Coronary artery (tissue), 2 donors: ENCODE measurements at regions not wholly inside any gene's neighbourhood (a gene's known extent, or its start where the extent isn't known, plus 50 kb on each side); places are given as distances from the start of the nearest gene placed in this dataset.

ENCODE experiments used
- DNase-seq: peaks from one replicate; pipeline ENCODE4 v3.0.0-alpha.2; 2017; ENCODE audit warnings: low spot score
- H3K27ac ChIP-seq, 2 donors: fragments of 200-600 bp; sonication (generic); one replicate each; pipeline ENCODE4 v1.5.1; 2016 to 2019
- H3K4me3 ChIP-seq: fragments of 200-600 bp; sonication (generic); 2 replicates; pipeline ENCODE4 v1.5.1; 2016; ENCODE audit warnings: mild to moderate bottlenecking, moderate library complexity
- TF ChIP-seq, protein P1 (sequence below): fragments of 200-600 bp; sonication (generic); IDR thresholded peaks from one replicate; pipeline ENCODE4 v1.5.1; 2019; ENCODE audit warnings: antibody characterized with exemption

DNA sequence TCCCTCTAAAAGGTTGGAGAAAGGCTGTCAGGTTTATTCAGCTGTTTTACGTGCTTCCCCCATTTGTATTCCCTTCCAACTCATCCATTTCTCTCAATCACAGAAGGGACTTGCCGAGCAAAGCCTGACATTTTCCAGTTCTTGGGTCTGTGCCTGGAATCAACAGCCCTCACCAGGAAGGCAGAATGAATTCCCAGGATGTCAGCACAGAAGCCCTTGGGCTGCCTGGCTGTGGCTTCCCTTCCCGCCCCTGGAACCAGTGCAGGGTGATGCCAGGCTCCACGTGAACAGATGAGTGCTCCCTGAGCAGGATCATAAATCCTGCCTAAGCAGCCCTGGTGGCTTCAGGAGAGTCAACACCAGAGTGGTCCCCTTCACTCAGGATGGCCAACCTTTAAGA is 86.1 kb upstream of the CD83 start:
- TF ChIP-seq, protein P1, sequence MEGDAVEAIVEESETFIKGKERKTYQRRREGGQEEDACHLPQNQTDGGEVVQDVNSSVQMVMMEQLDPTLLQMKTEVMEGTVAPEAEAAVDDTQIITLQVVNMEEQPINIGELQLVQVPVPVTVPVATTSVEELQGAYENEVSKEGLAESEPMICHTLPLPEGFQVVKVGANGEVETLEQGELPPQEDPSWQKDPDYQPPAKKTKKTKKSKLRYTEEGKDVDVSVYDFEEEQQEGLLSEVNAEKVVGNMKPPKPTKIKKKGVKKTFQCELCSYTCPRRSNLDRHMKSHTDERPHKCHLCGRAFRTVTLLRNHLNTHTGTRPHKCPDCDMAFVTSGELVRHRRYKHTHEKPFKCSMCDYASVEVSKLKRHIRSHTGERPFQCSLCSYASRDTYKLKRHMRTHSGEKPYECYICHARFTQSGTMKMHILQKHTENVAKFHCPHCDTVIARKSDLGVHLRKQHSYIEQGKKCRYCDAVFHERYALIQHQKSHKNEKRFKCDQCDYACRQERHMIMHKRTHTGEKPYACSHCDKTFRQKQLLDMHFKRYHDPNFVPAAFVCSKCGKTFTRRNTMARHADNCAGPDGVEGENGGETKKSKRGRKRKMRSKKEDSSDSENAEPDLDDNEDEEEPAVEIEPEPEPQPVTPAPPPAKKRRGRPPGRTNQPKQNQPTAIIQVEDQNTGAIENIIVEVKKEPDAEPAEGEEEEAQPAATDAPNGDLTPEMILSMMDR = no peak
- no peak overlapping the region for H3K27ac ChIP-seq
- DNase-seq = no peak
- no peak overlapping the region for H3K4me3 ChIP-seq

DNA sequence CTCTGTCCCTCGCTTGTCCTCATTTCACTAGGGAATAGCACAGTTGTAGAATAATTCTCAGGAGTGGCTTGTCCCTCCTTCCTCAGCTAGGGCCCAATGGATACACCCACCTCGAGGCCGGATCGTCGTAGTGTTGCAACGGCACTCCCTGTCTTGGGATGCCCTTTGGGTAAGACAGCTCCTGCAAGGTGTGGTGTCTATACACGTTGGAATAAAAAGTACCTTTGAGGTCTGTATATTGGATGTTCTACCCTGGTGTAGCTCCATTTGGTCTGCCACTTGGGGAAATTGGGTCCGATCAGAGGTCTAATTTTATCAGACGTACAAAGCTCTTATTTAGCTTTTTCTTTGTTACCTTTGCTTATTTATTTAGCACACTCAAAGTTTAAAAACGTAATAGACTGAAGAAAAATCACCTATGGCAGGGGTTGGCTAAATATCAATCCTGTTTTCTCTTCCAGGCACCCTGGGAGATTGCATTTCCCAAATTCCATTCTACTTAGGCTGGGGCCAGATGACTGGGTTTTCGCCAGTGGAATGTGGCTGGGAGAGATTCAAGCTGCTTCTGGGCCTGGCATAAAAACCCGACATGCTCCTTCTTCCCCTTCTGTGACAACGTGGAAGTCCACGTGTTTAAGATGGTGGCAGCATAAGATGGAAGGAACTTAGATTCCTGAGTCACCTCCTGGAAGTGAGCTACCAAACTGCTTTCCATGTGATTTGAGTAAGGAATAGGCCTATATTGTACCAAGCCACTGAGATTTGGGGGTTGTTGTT is 82.3 kb upstream of the CD83 start:
- H3K4me3 ChIP-seq = no peak overlapping the region
- TF ChIP-seq, protein P1 = no peak
- no peak for DNase-seq
- H3K27ac ChIP-seq = no peak overlapping the region

DNA sequence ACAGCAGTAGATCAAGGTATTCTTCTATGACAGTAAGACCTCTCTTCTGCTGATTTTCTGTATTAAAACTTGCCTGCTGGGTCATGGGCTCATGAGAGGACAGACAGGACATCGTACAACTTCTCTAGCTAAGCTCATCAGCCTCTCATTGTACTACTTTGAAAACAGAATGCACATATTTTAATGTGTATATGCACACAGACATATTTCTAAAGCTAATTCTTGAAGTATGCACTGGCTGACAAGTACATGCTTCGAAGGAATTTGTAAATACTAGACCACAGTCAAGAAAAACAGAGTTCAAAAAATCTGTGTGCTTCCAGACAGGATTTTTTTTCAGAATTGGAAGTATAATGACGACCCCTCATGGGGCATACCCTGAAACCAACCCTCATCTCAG is 81.7 kb upstream of the CD83 start:
- H3K4me3 ChIP-seq = no peak overlapping the region
- TF ChIP-seq, protein P1 = no peak
- no peak for DNase-seq
- H3K27ac ChIP-seq = no peak overlapping the region

DNA sequence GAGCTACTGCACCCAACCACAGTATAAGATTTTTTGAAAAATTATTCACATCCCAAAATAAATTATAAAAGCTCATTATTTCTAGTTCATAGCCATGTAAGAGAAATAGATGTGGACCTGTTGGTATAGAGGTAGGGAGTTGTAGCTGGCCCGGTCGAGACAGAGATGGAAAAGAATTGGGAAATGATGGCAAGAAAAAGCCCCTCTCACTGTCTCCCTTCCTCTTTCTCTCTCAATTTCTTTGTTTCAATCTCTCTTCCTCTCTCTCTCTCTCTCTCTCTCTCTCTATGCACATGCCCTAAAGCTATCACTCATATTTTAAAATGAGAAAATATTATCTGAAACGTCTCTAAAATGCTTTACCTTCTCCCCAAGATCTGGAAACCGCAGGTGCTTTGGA is 80.7 kb upstream of the CD83 start:
- TF ChIP-seq, protein P1 = no peak
- DNase-seq = no peak
- Histone ChIP-seq H3K4me3 (no peak overlapping the region), H3K27ac (no peak overlapping the region)

DNA sequence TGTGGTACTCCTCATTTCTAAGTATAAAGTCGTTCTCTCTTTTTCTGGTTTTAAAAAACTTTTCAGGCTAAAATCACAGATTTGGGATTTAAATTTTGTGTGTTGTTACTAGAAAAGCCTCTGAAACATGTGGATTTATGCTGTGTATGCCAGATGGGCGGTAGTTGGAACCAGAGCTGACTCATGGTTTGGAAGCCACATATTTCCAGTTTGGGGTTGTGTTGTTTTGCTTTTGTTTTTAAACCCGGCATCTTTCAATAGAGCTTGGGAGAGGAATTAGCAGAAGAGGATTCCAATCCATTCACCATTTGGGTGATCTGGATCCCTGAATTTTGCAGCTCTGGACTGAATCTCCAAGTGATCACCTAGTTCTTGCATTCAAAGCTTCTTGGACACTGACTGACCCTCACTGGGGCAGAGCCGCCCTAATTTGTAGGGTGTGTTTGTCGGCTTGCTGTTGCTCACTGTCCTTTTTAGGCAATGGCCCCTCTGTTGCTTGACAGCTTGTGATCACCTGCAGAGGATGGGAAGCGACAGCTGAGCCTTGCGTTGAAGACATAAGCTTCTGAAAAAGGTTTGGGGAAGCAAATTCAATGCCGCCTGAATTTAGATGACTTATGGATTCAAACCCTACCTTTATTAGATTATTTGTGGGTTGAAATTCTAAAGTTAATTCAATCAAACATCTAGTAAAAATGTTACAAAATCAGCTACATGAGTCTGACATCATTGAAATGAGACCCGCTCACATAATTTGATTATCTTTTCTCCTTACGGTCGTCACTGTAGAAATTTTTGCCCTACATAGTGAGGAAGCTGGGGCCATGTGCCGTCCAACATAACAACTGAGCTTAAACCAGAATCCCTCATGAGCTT is 79.9 kb upstream of the CD83 start:
- Histone ChIP-seq H3K4me3 (no peak overlapping the region), H3K27ac (no peak overlapping the region)
- TF ChIP-seq, protein P1 = no peak
- DNase-seq = no peak

DNA sequence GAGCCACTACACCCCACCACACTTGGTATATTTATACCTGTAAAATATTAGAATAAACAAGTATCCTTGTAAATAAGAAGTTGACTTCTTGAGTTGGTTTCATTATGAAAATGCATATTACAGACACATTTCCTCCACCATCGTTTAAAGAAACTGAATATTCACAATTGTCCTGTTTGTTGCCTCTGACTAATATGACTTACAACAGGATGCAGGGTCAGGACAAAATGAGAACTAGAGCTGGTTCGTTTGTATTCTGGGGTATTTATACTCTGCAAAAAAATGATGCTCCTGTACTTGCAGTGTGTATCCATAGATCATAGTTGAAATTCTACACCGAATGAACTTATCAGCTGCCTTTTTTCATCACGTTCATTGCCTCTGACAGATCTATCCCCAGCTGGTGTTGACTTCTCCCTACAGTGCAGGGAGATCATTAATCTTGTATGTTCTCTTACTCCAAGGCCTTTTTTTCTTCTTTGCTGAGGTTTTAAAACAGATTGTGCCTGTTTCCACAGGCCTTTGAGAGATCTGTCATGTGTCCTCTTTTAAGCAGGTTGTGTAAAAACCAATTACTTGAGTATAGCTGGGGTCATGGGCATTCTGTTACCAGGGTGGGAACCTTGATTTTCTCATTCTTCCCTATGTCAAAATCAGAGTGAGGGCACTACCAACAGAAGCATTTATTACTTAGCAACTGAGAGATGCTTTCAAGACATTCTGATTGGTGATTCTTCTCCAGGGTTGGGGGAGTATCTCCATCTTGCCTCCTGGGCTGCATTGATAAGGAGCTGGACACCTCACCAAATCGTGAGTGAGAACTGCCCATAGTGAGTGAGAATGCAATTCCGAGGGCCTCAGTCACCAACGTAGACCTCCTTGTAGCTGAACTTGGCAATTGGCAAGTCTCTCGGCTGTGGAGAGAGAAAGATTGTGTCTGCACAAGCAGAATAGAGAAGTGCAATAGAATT is 78.8 kb upstream of the CD83 start:
- TF ChIP-seq, protein P1 = no peak
- Histone ChIP-seq H3K27ac (no peak overlapping the region), H3K4me3 (no peak overlapping the region)
- DNase-seq = no peak
